HEK293 (cell line): ENCODE measurements at regions not wholly inside any gene's neighbourhood (a gene's known extent, or its start where the extent isn't known, plus 50 kb on each side); places are given as distances from the start of the nearest gene placed in this dataset.

Experiments
- CTCF ChIA-PET: fragments of 350-600 bp; formaldehyde crosslinking; extraction: SDS; loops from one replicate; lab custom pipeline; 2021; ENCODE audit warnings: antibody characterized with exemption; lab: Yijun Ruan, JAX
- POLR2A ChIA-PET: fragments of 300-600 bp; formaldehyde crosslinking; extraction: SDS; loops from one replicate; lab custom pipeline; 2020; ENCODE audit warnings: antibody characterized with exemption, inconsistent platforms; lab: Yijun Ruan, JAX
- H3K27ac ChIP-seq: fragments of 200-500 bp; sonication (Bioruptor generic); 2 replicates; pipeline ENCODE4 v1.5.1; 2014; ENCODE audit warnings: low read depth, low read length, control low read depth, inconsistent platforms; ENCODE audit errors: extremely low read depth
- H3K36me3 ChIP-seq, 2 experiments: fragments of 200-500 bp in 1 of 2; sonication (Bioruptor generic) in 1 of 2; 1 replicate in 1 of 2; 2 replicates in 1 of 2; pipeline ENCODE4 v1.5.1; 2014 to 2017; ENCODE audit warnings: inconsistent platforms in 2 of 2, low read length in 2 of 2; ENCODE audit not compliant: control insufficient read depth in 2 of 2, insufficient read depth in 1 of 2
- H3K4me1 ChIP-seq: fragments of 200-500 bp; sonication (Bioruptor generic); 2 replicates; pipeline ENCODE4 v1.5.1; 2014; ENCODE audit warnings: mild to moderate bottlenecking, low read length, inconsistent platforms; ENCODE audit not compliant: control insufficient read depth, insufficient read depth
- H3K4me3 ChIP-seq: 2 replicates; pipeline ENCODE4 v1.5.1; 2011; ENCODE audit warnings: low read depth, mild to moderate bottlenecking, control low read depth, low read length, moderate library complexity
- H3K9me3 ChIP-seq: fragments of 200-500 bp; sonication (Bioruptor generic); 2 replicates; pipeline ENCODE4 v1.5.1; 2014; ENCODE audit warnings: low read depth, low read length, inconsistent platforms; ENCODE audit not compliant: control insufficient read depth, insufficient read depth
- FEZF1 ChIP-seq: fragments of 450-650 bp; formaldehyde crosslinking; IDR thresholded peaks from 2 replicates; pipeline ENCODE4 v1.5.1; 2016; ENCODE audit warnings: missing biosample characterization, missing genetic modification characterization
- GLI4 ChIP-seq: fragments of 450-650 bp; formaldehyde crosslinking; IDR thresholded peaks from 2 replicates; pipeline ENCODE4 v1.5.1; 2016; ENCODE audit warnings: missing biosample characterization, missing genetic modification characterization
- HOXA7 ChIP-seq: sonication (generic); formaldehyde crosslinking; IDR thresholded peaks from 2 replicates; pipeline ENCODE4 v1.8.1; 2022; ENCODE audit warnings: missing genetic modification reagents, borderline replicate concordance
- KLF9 ChIP-seq: fragments of 450-650 bp; formaldehyde crosslinking; IDR thresholded peaks from 2 replicates; pipeline ENCODE4 v1.5.1; 2016; ENCODE audit warnings: missing biosample characterization, missing genetic modification characterization, low read depth
- SP2 ChIP-seq: fragments of 450-650 bp; formaldehyde crosslinking; IDR thresholded peaks from 2 replicates; pipeline ENCODE4 v1.5.1; 2016; ENCODE audit warnings: missing biosample characterization, missing genetic modification characterization
- WT1 ChIP-seq: fragments of 450-650 bp; formaldehyde crosslinking; IDR thresholded peaks from 2 replicates; pipeline ENCODE4 v1.5.1; 2016; ENCODE audit warnings: missing biosample characterization, missing genetic modification characterization
- ZEB2 ChIP-seq: fragments of 450-650 bp; formaldehyde crosslinking; IDR thresholded peaks from 2 replicates; pipeline ENCODE4 v1.5.1; 2016; ENCODE audit warnings: missing biosample characterization, missing genetic modification characterization
- ZNF10 ChIP-seq: fragments of 450-650 bp; formaldehyde crosslinking; IDR thresholded peaks from 2 replicates; pipeline ENCODE4 v1.5.1; 2017; ENCODE audit warnings: missing biosample characterization, missing genetic modification characterization
- ZNF114 ChIP-seq: fragments of 450-650 bp; formaldehyde crosslinking; IDR thresholded peaks from 2 replicates; pipeline ENCODE4 v1.5.0; 2017; ENCODE audit warnings: missing biosample characterization, missing genetic modification characterization
- ZNF132 ChIP-seq: fragments of 450-650 bp; formaldehyde crosslinking; IDR thresholded peaks from 2 replicates; pipeline ENCODE4 v1.5.1; 2017; ENCODE audit warnings: missing biosample characterization, missing genetic modification characterization, borderline replicate concordance
- ZNF157 ChIP-seq: fragments of 450-650 bp; formaldehyde crosslinking; IDR thresholded peaks from 2 replicates; pipeline ENCODE4 v1.5.1; 2016; ENCODE audit warnings: missing biosample characterization, missing genetic modification characterization
- ZNF2 ChIP-seq: fragments of 450-650 bp; formaldehyde crosslinking; IDR thresholded peaks from 2 replicates; pipeline ENCODE4 v1.5.1; 2016; ENCODE audit warnings: missing biosample characterization, missing genetic modification characterization
- ZNF248 ChIP-seq: fragments of 450-650 bp; formaldehyde crosslinking; IDR thresholded peaks from 2 replicates; pipeline ENCODE4 v1.5.1; 2017; ENCODE audit warnings: missing biosample characterization, missing genetic modification characterization
- ZNF324 ChIP-seq: fragments of 450-650 bp; formaldehyde crosslinking; IDR thresholded peaks from 2 replicates; pipeline ENCODE4 v1.5.1; 2016; ENCODE audit warnings: missing biosample characterization, missing genetic modification characterization
- ZNF341 ChIP-seq: fragments of 450-650 bp; formaldehyde crosslinking; IDR thresholded peaks from 2 replicates; pipeline ENCODE4; 2016; ENCODE audit warnings: low read depth, missing biosample characterization, missing genetic modification characterization
- ZNF350 ChIP-seq: fragments of 450-650 bp; formaldehyde crosslinking; IDR thresholded peaks from 2 replicates; pipeline ENCODE4 v1.5.0; 2017; ENCODE audit warnings: missing biosample characterization, mild to moderate bottlenecking, missing genetic modification characterization
- ZNF366 ChIP-seq: fragments of 450-650 bp; formaldehyde crosslinking; conservative IDR thresholded peaks from 2 replicates; pipeline ENCODE4 v1.5.1; 2016; ENCODE audit warnings: missing biosample characterization, missing genetic modification characterization
- ZNF37A ChIP-seq: fragments of 450-650 bp; IDR thresholded peaks from 2 replicates; pipeline ENCODE4 v1.5.1; 2018; ENCODE audit warnings: missing biosample characterization, missing genetic modification characterization
- ZNF433 ChIP-seq: fragments of 450-650 bp; formaldehyde crosslinking; IDR thresholded peaks from 2 replicates; pipeline ENCODE4 v1.5.1; 2016; ENCODE audit warnings: missing biosample characterization, missing genetic modification characterization, low read depth
- ZNF561 ChIP-seq: fragments of 450-650 bp; IDR thresholded peaks from 2 replicates; pipeline ENCODE4 v1.5.1; 2018; ENCODE audit warnings: missing biosample characterization, missing genetic modification characterization, borderline replicate concordance
- ZNF660 ChIP-seq: fragments of 450-650 bp; IDR thresholded peaks from 2 replicates; pipeline ENCODE4 v1.5.1; 2018; ENCODE audit warnings: missing biosample characterization, mild to moderate bottlenecking, missing genetic modification characterization
- ZNF701 ChIP-seq: fragments of 450-650 bp; formaldehyde crosslinking; IDR thresholded peaks from 2 replicates; pipeline ENCODE4 v1.5.1; 2016; ENCODE audit warnings: missing biosample characterization, missing genetic modification characterization
- ZNF792 ChIP-seq: fragments of 450-650 bp; formaldehyde crosslinking; IDR thresholded peaks from 2 replicates; pipeline ENCODE4 v1.5.1; 2016; ENCODE audit warnings: missing biosample characterization, missing genetic modification characterization
- ZSCAN23 ChIP-seq: fragments of 450-650 bp; formaldehyde crosslinking; IDR thresholded peaks from 2 replicates; pipeline ENCODE4 v1.5.1; 2016; ENCODE audit warnings: missing biosample characterization, missing genetic modification characterization
- TF ChIP-seq, protein P1 (sequence below): fragments of 450-650 bp; formaldehyde crosslinking; IDR thresholded peaks from 2 replicates; pipeline ENCODE4 v1.5.1; 2016; ENCODE audit warnings: missing biosample characterization, missing genetic modification characterization, low read depth
- TF ChIP-seq, protein P2 (sequence below): fragments of 450-650 bp; formaldehyde crosslinking; IDR thresholded peaks from 2 replicates; pipeline ENCODE4 v1.5.1; 2016; ENCODE audit warnings: missing biosample characterization, missing genetic modification characterization

DNA sequence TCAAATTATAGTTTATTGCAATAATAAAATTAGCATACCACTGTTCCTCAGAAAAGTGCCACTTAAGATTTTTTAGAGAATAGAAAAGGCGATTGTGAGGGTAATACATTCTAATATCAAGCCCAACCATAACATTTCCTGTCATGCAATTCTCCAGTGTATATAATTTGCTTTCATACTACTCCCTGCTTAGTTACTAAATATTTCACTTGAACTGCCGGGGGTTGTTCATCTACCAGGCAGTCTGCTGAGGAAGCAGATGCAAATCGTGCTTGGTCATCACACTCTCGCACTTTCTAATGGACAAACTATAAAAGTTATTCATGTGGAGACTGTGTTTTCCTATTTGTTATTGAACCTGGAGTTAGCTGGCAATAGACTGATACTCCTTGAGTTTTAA, 645.6 kb upstream of the CBLB start:
- Histone ChIP-seq H3K9me3 (no peaks in the 10 kb centered on the region), H3K4me3 (no peak overlapping the region), H3K27ac (no peak overlapping the region), H3K4me1 (no peaks in the 10 kb centered on the region), H3K36me3 (no peaks in the 10 kb centered on the region)
- ChIA-PET POLR2A (no interaction called here), CTCF (no interaction called here)
- TF ChIP-seq ZEB2 = no peak
- TF ChIP-seq FEZF1 (tag by site-specific recombination) = no peak
- no peak for TF ChIP-seq HOXA7 (CRISPR knock-in tag)
- TF ChIP-seq ZNF350 = no peak
- TF ChIP-seq KLF9 = no peak
- TF ChIP-seq, protein P1, sequence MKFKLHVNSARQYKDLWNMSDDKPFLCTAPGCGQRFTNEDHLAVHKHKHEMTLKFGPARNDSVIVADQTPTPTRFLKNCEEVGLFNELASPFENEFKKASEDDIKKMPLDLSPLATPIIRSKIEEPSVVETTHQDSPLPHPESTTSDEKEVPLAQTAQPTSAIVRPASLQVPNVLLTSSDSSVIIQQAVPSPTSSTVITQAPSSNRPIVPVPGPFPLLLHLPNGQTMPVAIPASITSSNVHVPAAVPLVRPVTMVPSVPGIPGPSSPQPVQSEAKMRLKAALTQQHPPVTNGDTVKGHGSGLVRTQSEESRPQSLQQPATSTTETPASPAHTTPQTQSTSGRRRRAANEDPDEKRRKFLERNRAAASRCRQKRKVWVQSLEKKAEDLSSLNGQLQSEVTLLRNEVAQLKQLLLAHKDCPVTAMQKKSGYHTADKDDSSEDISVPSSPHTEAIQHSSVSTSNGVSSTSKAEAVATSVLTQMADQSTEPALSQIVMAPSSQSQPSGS (tag by site-specific recombination) = no peak
- no peak for TF ChIP-seq ZNF792
- TF ChIP-seq ZSCAN23 (tag by site-specific recombination) = no peak
- no peak for TF ChIP-seq ZNF114 (tag by site-specific recombination)
- TF ChIP-seq SP2 (tag by site-specific recombination) = no peak
- no peak for TF ChIP-seq ZNF561 (tag by site-specific recombination)

DNA sequence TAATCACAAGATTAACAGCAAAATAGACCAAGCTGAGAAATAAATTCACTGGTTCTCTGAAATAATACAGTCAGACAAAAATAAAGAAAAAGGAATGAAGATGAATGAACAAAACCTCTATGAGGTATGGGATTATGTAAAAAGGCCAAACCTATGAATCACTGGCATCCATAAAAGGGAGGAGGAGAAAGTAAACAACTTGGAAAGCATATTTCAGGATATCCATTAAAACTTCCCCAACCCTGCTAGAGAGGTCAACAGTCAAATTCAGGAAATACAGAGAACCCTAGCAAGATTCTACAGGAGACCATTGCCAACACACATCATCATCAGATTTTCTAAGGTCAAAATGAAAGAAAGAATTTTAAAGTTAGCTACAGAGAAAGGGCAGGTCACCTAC, 649.7 kb upstream of the CBLB start:
- CTCF ChIA-PET = interaction anchor here (1.2 kb wide), 1 partner anchor 9 kb away, joined by 3 read pairs; no protein-coding TSS in a partner anchor

DNA sequence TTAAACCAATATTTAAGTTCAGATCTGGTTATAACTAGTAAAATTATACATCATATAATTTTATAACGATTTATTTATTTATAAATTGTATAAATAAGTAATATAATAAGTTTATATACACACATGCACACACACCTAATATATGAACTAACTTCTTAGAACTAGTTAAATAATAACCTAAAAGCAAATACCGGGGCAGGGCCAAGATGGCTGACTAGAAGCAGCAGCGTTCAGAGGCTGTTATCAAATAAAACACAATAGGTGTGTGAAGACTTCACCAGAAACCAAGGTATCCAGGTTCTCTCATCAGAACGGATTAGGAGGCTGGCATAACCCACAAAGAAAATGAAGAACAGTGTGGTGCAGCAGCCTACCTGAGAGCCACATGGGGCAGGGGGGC, 653.6 kb upstream of the CBLB start:
- H3K9me3 ChIP-seq = no peaks in the 10 kb centered on the region
- POLR2A ChIA-PET = no interaction called here
- no peak overlapping the region for H3K4me3 ChIP-seq
- H3K27ac ChIP-seq = no peak overlapping the region
- no peaks in the 10 kb centered on the region for H3K36me3 ChIP-seq
- no peaks in the 10 kb centered on the region for H3K4me1 ChIP-seq
- CTCF ChIA-PET = no interaction called here
- TF ChIP-seq ZSCAN23 (tag by site-specific recombination) (no peak), FEZF1 (tag by site-specific recombination) (no peak), ZNF366 (tag by site-specific recombination) (no peak), ZNF660 (no peak), ZNF701 (no peak), ZNF157 (no peak), ZNF2 (tag by site-specific recombination) (no peak), ZNF37A (no peak), ZNF248 (tag by site-specific recombination) (no peak), ZNF341 (tag by site-specific recombination) (no peak), GLI4 (tag by site-specific recombination) (no peak)
- TF ChIP-seq, protein P2, sequence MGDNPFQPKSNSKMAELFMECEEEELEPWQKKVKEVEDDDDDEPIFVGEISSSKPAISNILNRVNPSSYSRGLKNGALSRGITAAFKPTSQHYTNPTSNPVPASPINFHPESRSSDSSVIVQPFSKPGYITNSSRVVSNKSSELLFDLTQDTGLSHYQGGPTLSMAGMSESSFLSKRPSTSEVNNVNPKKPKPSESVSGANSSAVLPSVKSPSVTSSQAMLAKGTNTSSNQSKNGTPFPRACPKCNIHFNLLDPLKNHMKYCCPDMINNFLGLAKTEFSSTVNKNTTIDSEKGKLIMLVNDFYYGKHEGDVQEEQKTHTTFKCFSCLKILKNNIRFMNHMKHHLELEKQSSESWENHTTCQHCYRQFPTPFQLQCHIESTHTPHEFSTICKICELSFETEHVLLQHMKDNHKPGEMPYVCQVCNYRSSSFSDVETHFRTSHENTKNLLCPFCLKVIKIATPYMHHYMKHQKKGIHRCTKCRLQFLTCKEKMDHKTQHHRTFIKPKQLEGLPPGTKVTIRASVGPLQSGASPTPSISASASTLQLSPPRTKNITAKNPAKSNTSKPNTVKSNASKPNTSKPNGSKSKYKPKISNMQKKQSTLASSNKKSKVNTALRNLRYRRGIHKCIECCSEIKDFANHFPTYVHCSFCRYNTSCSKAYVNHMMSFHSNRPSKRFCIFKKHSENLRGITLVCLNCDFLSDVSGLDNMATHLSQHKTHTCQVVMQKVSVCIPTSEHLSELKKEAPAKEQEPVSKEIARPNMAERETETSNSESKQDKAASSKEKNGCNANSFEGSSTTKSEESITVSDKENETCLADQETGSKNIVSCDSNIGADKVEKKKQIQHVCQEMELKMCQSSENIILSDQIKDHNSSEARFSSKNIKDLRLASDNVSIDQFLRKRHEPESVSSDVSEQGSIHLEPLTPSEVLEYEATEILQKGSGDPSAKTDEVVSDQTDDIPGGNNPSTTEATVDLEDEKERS (tag by site-specific recombination) = no peak

More for the DNA sequence above, 649.7 kb upstream of the CBLB start:
- TF ChIP-seq ZNF132 (tag by site-specific recombination) (no peak), ZNF324 (tag by site-specific recombination) (no peak), WT1 (no peak), ZNF10 (tag by site-specific recombination) (no peak), ZNF433 (tag by site-specific recombination) (no peak), ZSCAN23 (tag by site-specific recombination) (no peak)
- TF ChIP-seq, protein P2 (tag by site-specific recombination) = no peak
- H3K36me3 ChIP-seq = no peaks in the 10 kb centered on the region
- H3K4me3 ChIP-seq = no peak overlapping the region
- no peaks in the 10 kb centered on the region for H3K9me3 ChIP-seq
- POLR2A ChIA-PET = no interaction called here
- H3K4me1 ChIP-seq = no peaks in the 10 kb centered on the region
- H3K27ac ChIP-seq = no peak overlapping the region
